ENCODE measurements at regions not wholly inside any gene's neighbourhood (a gene's known extent, or its start where the extent isn't known, plus 50 kb on each side); places are given as distances from the start of the nearest gene placed in this dataset.
"Not testable (repeated sequence)": the region's sequence is repeated elsewhere in the genome, so short reads cannot be mapped to it uniquely, and the experiment has no call there.

GRCh38 chr20:57813509-57814269 is 103.9 kb upstream of the PMEPA1 start:
- DNase-seq, result no peak

GRCh38 chr20:57812632-57813031 is 102.8 kb upstream of the PMEPA1 start:
- not testable (repeated sequence) for DNase-seq

GRCh38 chr20:57811374-57812020 is 101.7 kb upstream of the PMEPA1 start:
- no peak for DNase-seq

- DNase-seq, result no peak
Measured at GRCh38 chr20:57810511-57811373, 100.9 kb upstream of the PMEPA1 start.

GRCh38 chr20:57809661-57810172 is 99.9 kb upstream of the PMEPA1 start:
- no peak for DNase-seq

GRCh38 chr20:57809149-57809548 is 99.3 kb upstream of the PMEPA1 start:
- DNase-seq, result no peak

GRCh38 chr20:57808264-57809070 is 98.7 kb upstream of the PMEPA1 start:
- no peak for DNase-seq

GRCh38 chr20:57807401-57808263 is 97.8 kb upstream of the PMEPA1 start:
- DNase-seq, result no peak

GRCh38 chr20:57806975-57807374 is 97.2 kb upstream of the PMEPA1 start:
- DNase-seq, result no peak

- DNase-seq, result no peak
Measured at GRCh38 chr20:57806476-57806875, 96.7 kb upstream of the PMEPA1 start.

- DNase-seq, result no peak
Measured at GRCh38 chr20:57805747-57806146, 95.9 kb upstream of the PMEPA1 start.

GRCh38 chr20:57804470-57805250 is 94.8 kb upstream of the PMEPA1 start:
- DNase-seq, result no peak

- DNase-seq, result no peak
Measured at GRCh38 chr20:57803508-57804005, 93.7 kb upstream of the PMEPA1 start.

- DNase-seq, result no peak
Measured at GRCh38 chr20:57802765-57803507, 93.1 kb upstream of the PMEPA1 start.

GRCh38 chr20:57801581-57801980 is 91.8 kb upstream of the PMEPA1 start:
- DNase-seq, result no peak

GRCh38 chr20:57800791-57801430 is 91.1 kb upstream of the PMEPA1 start:
- DNase-seq, result no peak

- no peak for DNase-seq
Measured at GRCh38 chr20:57797401-57797800, 87.6 kb upstream of the PMEPA1 start.

- DNase-seq, result no peak
Measured at GRCh38 chr20:57795977-57796560, 86.3 kb upstream of the PMEPA1 start.

GRCh38 chr20:57795342-57795697 is 85.5 kb upstream of the PMEPA1 start:
- DNase-seq, result no peak

Measured in 8988T (cell line).